ENCODE measurements at regions not wholly inside any gene's neighbourhood (a gene's known extent, or its start where the extent isn't known, plus 50 kb on each side); places are given as distances from the start of the nearest gene placed in this dataset.

- no peak for DNase-seq
Observed at GRCh38 chr15:95958382-95958781, 372.1 kb upstream of the NR2F2 start.

GRCh38 chr15:95968856-95969255, 361.6 kb upstream of the NR2F2 start:
- DNase-seq, result no peak

- no peak for DNase-seq
Observed at GRCh38 chr15:95970326-95970725, 360.2 kb upstream of the NR2F2 start.

- no peak for DNase-seq
Observed at GRCh38 chr15:95972041-95972553, 358.4 kb upstream of the NR2F2 start.

- no peak for DNase-seq
Observed at GRCh38 chr15:95972812-95973211, 357.7 kb upstream of the NR2F2 start.

GRCh38 chr15:95973566-95974256, 356.8 kb upstream of the NR2F2 start:
- no peak for DNase-seq

- DNase-seq, result no peak
Observed at GRCh38 chr15:95975212-95975611, 355.3 kb upstream of the NR2F2 start.

- DNase-seq, result no peak
Observed at GRCh38 chr15:95979286-95979685, 351.2 kb upstream of the NR2F2 start.

- DNase-seq, result no peak
Observed at GRCh38 chr15:95981209-95981608, 349.3 kb upstream of the NR2F2 start.

- no peak for DNase-seq
Observed at GRCh38 chr15:95987299-95987698, 343.2 kb upstream of the NR2F2 start.

- no peak for DNase-seq
Observed at GRCh38 chr15:95987886-95988573, 342.5 kb upstream of the NR2F2 start.

- DNase-seq, result no peak
Observed at GRCh38 chr15:95988574-95988887, 342.0 kb upstream of the NR2F2 start.

- no peak for DNase-seq
Observed at GRCh38 chr15:95989392-95989791, 341.1 kb upstream of the NR2F2 start.

- no peak for DNase-seq
Observed at GRCh38 chr15:95990833-95991232, 339.7 kb upstream of the NR2F2 start.

- DNase-seq, result no peak
Observed at GRCh38 chr15:95994418-95994817, 336.1 kb upstream of the NR2F2 start.

GRCh38 chr15:95995375-95996168, 334.9 kb upstream of the NR2F2 start:
- no peak for DNase-seq

GRCh38 chr15:95996494-95996893, 334.0 kb upstream of the NR2F2 start:
- DNase-seq, result peak; percentile 12

GRCh38 chr15:95998935-95999334, 331.6 kb upstream of the NR2F2 start:
- no peak for DNase-seq

- DNase-seq, result no peak
Observed at GRCh38 chr15:96002890-96003859, 327.3 kb upstream of the NR2F2 start.

GRCh38 chr15:96005906-96006305, 324.6 kb upstream of the NR2F2 start:
- no peak for DNase-seq

GRCh38 chr15:96011136-96011535, 319.4 kb upstream of the NR2F2 start:
- DNase-seq, result no peak

- DNase-seq, result no peak
Observed at GRCh38 chr15:96014939-96015338, 315.6 kb upstream of the NR2F2 start.

GRCh38 chr15:96019114-96019513, 311.4 kb upstream of the NR2F2 start:
- no peak for DNase-seq
